Endothelial cell of umbilical vein (primary cell): ENCODE measurements at regions not wholly inside any gene's neighbourhood (a gene's known extent, or its start where the extent isn't known, plus 50 kb on each side); places are given as distances from the start of the nearest gene placed in this dataset.

Experiments used
- BruUV-seq: library from RNA; stranded (reverse); fragments of 400-500 nt; replicated peaks from 2 replicates; lab custom pipeline; 2021; lab: Mats Ljungman, UMichigan
- CTCF ChIA-PET: fragments of 300-600, 350-600 bp; sonication (Branson Sonifier 250); formaldehyde crosslinking; loops from one replicate; lab custom pipeline; 2021; ENCODE audit warnings: antibody characterized with exemption, inconsistent platforms; lab: Charles Lee
- POLR2A ChIA-PET: fragments of 300-600, 350-600 bp; sonication (Branson Sonifier 250); formaldehyde crosslinking; loops from one replicate; lab custom pipeline; 2021; ENCODE audit warnings: antibody characterized with exemption, inconsistent platforms; lab: Charles Lee
- DNase-seq: peaks from one replicate; pipeline ENCODE4 v3.0.0-alpha.2; 2011; ENCODE audit warnings: low read depth, low spot score
- FAIRE-seq: peaks from 2 replicates; lab custom pipeline; 2011; peaks lifted over from hg19 to GRCh38; lab: Jason Lieb, UNC
- H2AFZ ChIP-seq: 2 replicates; pipeline ENCODE4 v1.6.0; 2012; ENCODE audit warnings: low read depth, low read length, control low read depth, inconsistent platforms
- H3K27ac ChIP-seq: 2 replicates; pipeline ENCODE4 v1.5.1; 2011; ENCODE audit warnings: low read depth, mild to moderate bottlenecking, control low read depth, low read length, moderate library complexity; ENCODE audit not compliant: insufficient read depth
- H3K27me3 ChIP-seq, 2 experiments: 2 replicates each; pipeline versions ENCODE4 v1.6.0 to v1.6.1; 2011; ENCODE audit warnings: low read length in 2 of 2, mixed read lengths in 1 of 2; ENCODE audit not compliant: control insufficient read depth in 2 of 2, insufficient read depth in 2 of 2
- H3K36me3 ChIP-seq, 2 experiments: 2 replicates in 1 of 2; 3 replicates in 1 of 2; pipeline ENCODE4 v1.5.1; 2011; ENCODE audit warnings: low read length in 2 of 2, mild to moderate bottlenecking in 1 of 2, moderate library complexity in 1 of 2; ENCODE audit not compliant: control insufficient read depth in 2 of 2, insufficient read depth in 2 of 2; ENCODE audit errors: extremely low read depth in 1 of 2
- H3K4me1 ChIP-seq: 3 replicates; pipeline ENCODE4 v1.5.1; 2011; ENCODE audit warnings: mild to moderate bottlenecking, low read length; ENCODE audit not compliant: control insufficient read depth, insufficient read depth; ENCODE audit errors: extremely low read depth
- H3K4me2 ChIP-seq: 2 replicates; pipeline ENCODE4 v1.6.1; 2011; ENCODE audit warnings: low read length, control low read depth, mixed read lengths; ENCODE audit not compliant: insufficient read depth
- H3K4me3 ChIP-seq, 3 experiments: fragments of 200-600 bp in 1 of 3; sonication (generic), shearing (Covaris generic) in 1 of 3; replicated peaks in 1 of 3; 2 replicates each; pipeline ENCODE4 v1.5.1; 2011 to 2016; ENCODE audit warnings: control low read depth in 3 of 3, low read length in 3 of 3, mild to moderate bottlenecking in 2 of 3, inconsistent platforms in 1 of 3, low read depth in 1 of 3, moderate library complexity in 1 of 3; ENCODE audit not compliant: insufficient read depth in 1 of 3
- H3K79me2 ChIP-seq: 2 replicates; pipeline ENCODE4 v1.6.0; 2012; ENCODE audit warnings: low read length, inconsistent platforms; ENCODE audit not compliant: control insufficient read depth, insufficient read depth
- H3K9ac ChIP-seq: replicated peaks from 2 replicates; pipeline ENCODE3; 2011; ENCODE audit warnings: low read length, control low read depth; ENCODE audit not compliant: insufficient read depth; ENCODE audit errors: extremely low read depth
- H3K9me1 ChIP-seq: replicated peaks from 3 replicates; pipeline ENCODE4 v1.6.0; 2011; ENCODE audit warnings: mild to moderate bottlenecking, low read length; ENCODE audit not compliant: control insufficient read depth, insufficient read depth; ENCODE audit errors: extremely low read depth
- H3K9me3 ChIP-seq: replicated peaks from 2 replicates; pipeline ENCODE4 v1.5.1; 2012; ENCODE audit warnings: low read length, inconsistent platforms; ENCODE audit not compliant: control insufficient read depth, insufficient read depth
- H4K20me1 ChIP-seq: replicated peaks from 2 replicates; pipeline ENCODE3; 2011; ENCODE audit warnings: mild to moderate bottlenecking, low read length; ENCODE audit not compliant: control insufficient read depth, insufficient read depth; ENCODE audit errors: extremely low read depth
- CTCF ChIP-seq, 2 donors: IDR thresholded peaks; 1 replicate in 1 of 2; 2 replicates in 1 of 2; pipeline ENCODE4 v1.5.1; 2011; ENCODE audit warnings: low read length in 2 of 2, mild to moderate bottlenecking in 2 of 2, moderate library complexity in 2 of 2, control low read depth in 1 of 2, inconsistent platforms in 1 of 2, low read depth in 1 of 2; ENCODE audit not compliant: insufficient read depth in 1 of 2; ENCODE audit errors: extremely low read depth in 1 of 2
- EZH2 ChIP-seq: IDR thresholded peaks from 2 replicates; pipeline ENCODE4 v1.6.1; 2012; ENCODE audit warnings: borderline replicate concordance, low read depth, mild to moderate bottlenecking, moderate library complexity, low read length, inconsistent platforms; ENCODE audit not compliant: severe bottlenecking
- FOS ChIP-seq: IDR thresholded peaks from 2 replicates; pipeline ENCODE4 v1.6.1; 2011; ENCODE audit warnings: mild to moderate bottlenecking, low read length, moderate library complexity, borderline replicate concordance; ENCODE audit not compliant: insufficient read depth
- GATA2 ChIP-seq: IDR thresholded peaks from 2 replicates; pipeline ENCODE4 v1.7.0; 2011; ENCODE audit warnings: low read depth, mild to moderate bottlenecking, moderate library complexity, mixed read lengths, low read length; ENCODE audit not compliant: insufficient read length, insufficient read depth
- JUN ChIP-seq: IDR thresholded peaks from 2 replicates; pipeline ENCODE4 v1.6.1; 2011; ENCODE audit warnings: borderline replicate concordance, low read depth; ENCODE audit not compliant: insufficient read length, insufficient read depth
- MYC ChIP-seq: IDR thresholded peaks from one replicate; pipeline ENCODE4 v1.6.1; 2011; ENCODE audit warnings: mild to moderate bottlenecking, low read depth, low read length
- POLR2A ChIP-seq: IDR thresholded peaks from 2 replicates; pipeline ENCODE4 v1.6.1; 2012; ENCODE audit warnings: low read depth, mild to moderate bottlenecking, control low read depth, low read length
- POLR2AphosphoS5 ChIP-seq: IDR thresholded peaks from 2 replicates; pipeline ENCODE4 v1.6.1; 2012; ENCODE audit warnings: low read depth, mild to moderate bottlenecking, control low read depth, low read length, moderate library complexity; ENCODE audit not compliant: insufficient read depth
- dilution Hi-C: fragments of 300-500 bp; cut with MboI; formaldehyde crosslinking; loops from one replicate; pipeline ENCODE4 v1.15.0; 2019; ENCODE audit warnings: low sequenced_read_pairs; ENCODE audit not compliant: extremely low pct_ligation_motif_present
- intact Hi-C: fragments of 100-400 bp; cut with micrococcal nuclease; formaldehyde crosslinking; loops from one replicate; pipeline ENCODE4 v1.10.0; 2022
- TF ChIP-seq, protein P1 (sequence below): IDR thresholded peaks from 2 replicates; pipeline ENCODE4 v1.6.1; 2011; ENCODE audit not compliant: insufficient read depth, insufficient read length

- no peak overlapping the region for H3K27ac ChIP-seq
- POLR2A ChIA-PET, result no interaction called here
- no peak for TF ChIP-seq POLR2AphosphoS5
- TF ChIP-seq GATA2, result no peak
- no peak for TF ChIP-seq EZH2
- no peak for TF ChIP-seq POLR2A
- no peak for TF ChIP-seq CTCF (IDR thresholded peaks at IDR 0.05; ENCODE audit: extremely low read depth in 1 of 2, insufficient read depth in 1 of 2, low read depth in 1 of 2, low read length in 2 of 2)
- TF ChIP-seq, protein P1, sequence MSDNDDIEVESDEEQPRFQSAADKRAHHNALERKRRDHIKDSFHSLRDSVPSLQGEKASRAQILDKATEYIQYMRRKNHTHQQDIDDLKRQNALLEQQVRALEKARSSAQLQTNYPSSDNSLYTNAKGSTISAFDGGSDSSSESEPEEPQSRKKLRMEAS, result no peak
- no peak for TF ChIP-seq MYC
- TF ChIP-seq JUN, result no peak
- TF ChIP-seq FOS, result no peak
- CTCF ChIA-PET, result no interaction called here
- no peaks in the 10 kb centered on the region for H3K79me2 ChIP-seq
- dilution Hi-C loops, result no loop called here
- DNase-seq (no peak), FAIRE-seq (no peak)
- intact Hi-C loops, result no loop called here
- no TSS peak for BruUV-seq
- no peaks in the 10 kb centered on the region for H3K27me3 ChIP-seq
- no peaks in the 10 kb centered on the region for H3K9me3 ChIP-seq
- no peak overlapping the region for H3K9ac ChIP-seq
- no peak overlapping the region for H3K4me2 ChIP-seq
- no peaks in the 10 kb centered on the region for H3K9me1 ChIP-seq
- no peak overlapping the region for H3K4me3 ChIP-seq
- H3K36me3 ChIP-seq, result no peaks in the 10 kb centered on the region
- no peak overlapping the region for H2AFZ ChIP-seq
- no peaks in the 10 kb centered on the region for H4K20me1 ChIP-seq
- no peaks in the 10 kb centered on the region for H3K4me1 ChIP-seq
These were observed 1276.9 kb upstream of the PCDH9 start for GRCh38 chr13:68506888-68507551.
